K562 (cell line): ENCODE measurements at regions not wholly inside any gene's neighbourhood (a gene's known extent, or its start where the extent isn't known, plus 50 kb on each side); places are given as distances from the start of the nearest gene placed in this dataset.
A peak's percentile ranks its signal among the peaks of the same experiment; 100 is the strongest.

Experiments
- BRD9 ChIP-seq: fragments of 450-650 bp; IDR thresholded peaks from 2 replicates; pipeline ENCODE4 v1.6.1; 2018; ENCODE audit warnings: low read depth; ENCODE audit not compliant: partially characterized antibody
- CHD2 ChIP-seq: IDR thresholded peaks from 2 replicates; pipeline ENCODE4 v1.6.1; 2011; ENCODE audit warnings: low read depth, low read length
- DPF2 ChIP-seq: fragments of 450-650 bp; IDR thresholded peaks from 2 replicates; pipeline ENCODE4 v1.6.1; 2016
- EGR1 ChIP-seq: fragments of 450-650 bp; conservative IDR thresholded peaks from 2 replicates; pipeline ENCODE4 v1.6.1; 2017; ENCODE audit warnings: mild to moderate bottlenecking
- FIP1L1 ChIP-seq: fragments of 200-400 bp; formaldehyde crosslinking; IDR thresholded peaks from 2 replicates; pipeline ENCODE4 v1.6.1; 2018; ENCODE audit warnings: mild to moderate bottlenecking, low read depth, low read length; ENCODE audit not compliant: poor library complexity, severe bottlenecking
- GATA2 ChIP-seq: sonication (generic); formaldehyde crosslinking; IDR thresholded peaks from 2 replicates; pipeline ENCODE4 v1.4.0; 2020; ENCODE audit warnings: mild to moderate bottlenecking, missing genetic modification reagents
- GTF2A2 ChIP-seq: IDR thresholded peaks from 2 replicates; pipeline ENCODE4 v1.6.1; 2016; ENCODE audit warnings: mild to moderate bottlenecking, missing genetic modification characterization, missing compliant biosample characterization
- KAT8 ChIP-seq: fragments of 450-650 bp; IDR thresholded peaks from 2 replicates; pipeline ENCODE4 v1.6.1; 2016; ENCODE audit warnings: low read depth, mild to moderate bottlenecking
- KDM2B ChIP-seq: fragments of 250-450 bp; sonication (Bioruptor Pico); IDR thresholded peaks from 2 replicates; pipeline ENCODE4 v1.8.0; 2021; ENCODE audit warnings: mild to moderate bottlenecking, moderate library complexity
- KLF16 ChIP-seq: IDR thresholded peaks from 2 replicates; pipeline ENCODE4 v1.6.1; 2016; ENCODE audit warnings: antibody characterized with exemption
- MBD2 ChIP-seq: sonication (generic); IDR thresholded peaks from 2 replicates; pipeline ENCODE4 v1.6.1; 2016; ENCODE audit warnings: low read depth, borderline replicate concordance
- MYC ChIP-seq, 2 experiments: fragments of 250-450 bp in 1 of 2; sonication (Bioruptor Pico) in 1 of 2; IDR thresholded peaks; 2 replicates each; pipeline versions ENCODE4 v1.5.1 to v1.6.1; 2012 to 2021; ENCODE audit warnings: low read depth in 2 of 2, borderline replicate concordance in 1 of 2, improper control_type of control experiment in 1 of 2, low read length in 1 of 2, mild to moderate bottlenecking in 1 of 2, moderate library complexity in 1 of 2
- PHB ChIP-seq: fragments of 250-450 bp; sonication (Bioruptor Pico); IDR thresholded peaks from 2 replicates; pipeline ENCODE4 v1.5.0; 2021
- PHF8 ChIP-seq: fragments of 200-600 bp; sonication (generic); IDR thresholded peaks from 2 replicates; pipeline ENCODE4 v1.6.1; 2012; ENCODE audit warnings: mixed run types, mild to moderate bottlenecking, inconsistent platforms, low read length, moderate library complexity, borderline replicate concordance
- SUPT5H ChIP-seq: fragments of 450-650 bp; IDR thresholded peaks from 2 replicates; pipeline ENCODE4 v1.6.1; 2016
- ZFP1 ChIP-seq: fragments of 450-650 bp; formaldehyde crosslinking; IDR thresholded peaks from 2 replicates; pipeline ENCODE4 v1.4.0; 2020; ENCODE audit warnings: mild to moderate bottlenecking, mixed read lengths
- TF ChIP-seq, protein P1 (sequence below), 2 experiments: fragments of 450-650 bp; IDR thresholded peaks; 2 replicates each; pipeline ENCODE4 v1.6.1; 2016; ENCODE audit warnings: mild to moderate bottlenecking in 2 of 2, borderline replicate concordance in 1 of 2, low read depth in 1 of 2, moderate library complexity in 1 of 2
- TF ChIP-seq, protein P2 (sequence below): fragments of 450-650 bp; IDR thresholded peaks from 2 replicates; pipeline ENCODE4 v1.7.0; 2016; ENCODE audit warnings: borderline replicate concordance
- TF ChIP-seq, protein P3 (sequence below): sonication (generic); formaldehyde crosslinking; IDR thresholded peaks from 2 replicates; pipeline ENCODE4 v1.8.0; 2022; ENCODE audit warnings: mild to moderate bottlenecking, missing genetic modification reagents

DNA sequence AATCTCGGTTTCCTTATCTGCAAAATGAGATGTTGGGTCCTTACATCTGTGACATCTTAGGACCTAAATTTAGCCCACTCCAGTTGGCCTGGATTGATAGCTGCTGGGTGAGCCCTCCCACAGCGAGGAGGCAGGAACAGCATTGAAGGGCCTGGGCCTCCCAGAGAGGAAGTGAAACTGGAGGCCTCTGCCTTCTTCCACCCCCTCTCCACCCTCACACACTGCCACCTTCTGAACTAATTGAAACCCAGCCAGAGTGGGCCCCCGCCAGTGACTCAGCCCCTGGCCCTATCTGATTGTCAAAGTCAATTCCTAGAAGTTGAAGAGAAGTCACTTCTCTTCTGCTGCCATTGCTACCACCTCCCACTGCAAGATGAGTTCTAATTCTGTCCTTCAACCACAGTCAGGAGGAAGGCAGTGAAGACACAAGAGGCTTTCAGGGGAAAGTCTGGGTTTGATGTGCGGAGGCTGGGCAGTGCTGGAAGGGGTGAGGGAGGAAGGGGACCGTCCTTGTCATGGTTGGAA, 55.2 kb upstream of the NEK6 start (continued):
- TF ChIP-seq FIP1L1 (no peak), PHB (CRISPR knock-in tag) (no peak), DPF2 (peak; percentile 97), BRD9 (no peak), PHF8 (peak; percentile 14; the same call in 1 of the 2 replicates), KLF16 (peak; percentile 92), CHD2 (no peak), GATA2 (CRISPR knock-in tag) (peak; percentile 38; the same call in 1 of the 2 replicates), EGR1 (peak; percentile 99), MBD2 (peak; percentile 15; the same call in 1 of the 2 replicates), GTF2A2 (tag) (no peak), SUPT5H (no peak), KAT8 (no peak), MYC (IDR thresholded peaks at IDR 0.05; ENCODE audit: low read depth, low read length) (peak; percentile 75), MYC (CRISPR knock-in tag; IDR thresholded peaks at IDR 0.05; ENCODE audit: borderline replicate concordance, low read depth) (no peak), ZFP1 (CRISPR knock-in tag) (no peak), KDM2B (CRISPR knock-in tag) (no peak)
- TF ChIP-seq, protein P1, sequence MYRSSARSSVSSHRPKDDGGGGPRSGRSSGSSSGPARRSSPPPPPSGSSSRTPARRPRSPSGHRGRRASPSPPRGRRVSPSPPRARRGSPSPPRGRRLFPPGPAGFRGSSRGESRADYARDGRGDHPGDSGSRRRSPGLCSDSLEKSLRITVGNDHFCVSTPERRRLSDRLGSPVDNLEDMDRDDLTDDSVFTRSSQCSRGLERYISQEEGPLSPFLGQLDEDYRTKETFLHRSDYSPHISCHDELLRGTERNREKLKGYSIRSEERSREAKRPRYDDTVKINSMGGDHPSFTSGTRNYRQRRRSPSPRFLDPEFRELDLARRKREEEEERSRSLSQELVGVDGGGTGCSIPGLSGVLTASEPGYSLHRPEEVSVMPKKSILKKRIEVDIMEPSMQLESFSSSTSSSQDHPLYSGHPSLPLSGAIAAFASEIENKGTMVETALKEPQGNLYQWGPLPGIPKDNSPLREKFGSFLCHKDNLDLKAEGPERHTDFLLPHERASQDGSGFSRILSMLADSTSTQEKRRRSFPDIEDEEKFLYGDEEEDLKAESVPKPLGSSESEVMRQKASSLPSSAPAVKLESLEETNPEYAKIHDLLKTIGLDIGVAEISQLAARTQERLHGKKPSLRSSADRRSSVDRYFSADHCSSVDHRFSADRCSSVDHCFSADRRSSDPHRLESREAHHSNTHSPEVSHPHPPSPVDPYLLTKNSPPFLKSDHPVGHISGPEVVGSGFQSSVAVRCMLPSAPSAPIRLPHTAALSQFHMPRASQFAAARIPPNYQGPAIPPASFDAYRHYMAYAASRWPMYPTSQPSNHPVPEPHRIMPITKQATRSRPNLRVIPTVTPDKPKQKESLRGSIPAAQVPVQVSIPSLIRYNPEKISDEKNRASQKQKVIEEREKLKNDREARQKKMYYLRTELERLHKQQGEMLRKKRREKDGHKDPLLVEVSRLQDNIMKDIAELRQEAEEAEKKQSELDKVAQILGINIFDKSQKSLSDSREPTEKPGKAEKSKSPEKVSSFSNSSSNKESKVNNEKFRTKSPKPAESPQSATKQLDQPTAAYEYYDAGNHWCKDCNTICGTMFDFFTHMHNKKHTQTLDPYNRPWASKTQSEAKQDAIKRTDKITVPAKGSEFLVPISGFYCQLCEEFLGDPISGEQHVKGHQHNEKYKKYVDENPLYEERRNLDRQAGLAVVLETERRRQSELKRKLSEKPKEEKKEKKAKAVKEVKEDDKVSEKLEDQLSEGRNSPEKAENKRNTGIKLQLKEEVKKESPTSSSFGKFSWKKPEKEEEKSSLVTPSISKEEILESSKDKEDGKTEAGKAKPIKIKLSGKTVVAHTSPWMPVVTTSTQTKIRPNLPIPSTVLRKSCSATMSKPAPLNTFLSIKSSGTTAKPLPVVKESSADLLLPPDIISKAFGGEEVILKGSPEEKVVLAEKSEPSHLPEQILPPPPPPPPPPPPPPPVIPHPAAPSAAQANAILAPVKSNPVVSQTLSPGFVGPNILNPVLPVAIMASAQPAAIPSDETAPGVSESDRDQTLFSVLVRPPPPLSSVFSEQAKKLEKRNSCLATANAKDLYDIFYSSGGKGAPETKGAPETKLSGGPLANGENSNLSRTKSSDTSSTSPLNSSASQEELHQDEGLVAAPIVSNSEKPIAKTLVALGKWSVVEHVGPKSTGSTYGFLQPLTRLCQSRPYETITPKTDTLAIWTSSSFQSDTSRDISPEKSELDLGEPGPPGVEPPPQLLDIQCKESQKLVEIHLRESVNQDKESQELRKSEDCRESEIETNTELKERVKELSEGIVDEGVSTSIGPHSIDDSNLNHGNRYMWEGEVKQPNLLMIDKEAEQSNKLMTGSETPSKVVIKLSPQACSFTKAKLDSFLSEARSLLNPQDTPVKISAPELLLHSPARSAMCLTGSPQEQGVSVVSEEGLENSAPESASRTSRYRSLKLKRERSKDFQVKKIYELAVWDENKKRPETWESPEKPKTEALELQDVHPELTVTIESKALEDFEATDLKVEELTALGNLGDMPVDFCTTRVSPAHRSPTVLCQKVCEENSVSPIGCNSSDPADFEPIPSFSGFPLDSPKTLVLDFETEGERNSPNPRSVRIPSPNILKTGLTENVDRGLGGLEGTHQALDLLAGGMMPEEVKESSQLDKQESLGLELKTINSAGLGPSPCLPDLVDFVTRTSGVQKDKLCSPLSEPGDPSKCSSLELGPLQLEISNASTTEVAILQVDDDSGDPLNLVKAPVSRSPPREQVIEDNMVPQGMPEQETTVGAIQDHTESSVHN (IDR thresholded peaks at IDR 0.05; ENCODE audit: borderline replicate concordance in 1 of 2, low read depth in 1 of 2), result peak in 1 of 2 experiments; percentile 75; a peak in 2 of 4 replicates
- TF ChIP-seq, protein P2, sequence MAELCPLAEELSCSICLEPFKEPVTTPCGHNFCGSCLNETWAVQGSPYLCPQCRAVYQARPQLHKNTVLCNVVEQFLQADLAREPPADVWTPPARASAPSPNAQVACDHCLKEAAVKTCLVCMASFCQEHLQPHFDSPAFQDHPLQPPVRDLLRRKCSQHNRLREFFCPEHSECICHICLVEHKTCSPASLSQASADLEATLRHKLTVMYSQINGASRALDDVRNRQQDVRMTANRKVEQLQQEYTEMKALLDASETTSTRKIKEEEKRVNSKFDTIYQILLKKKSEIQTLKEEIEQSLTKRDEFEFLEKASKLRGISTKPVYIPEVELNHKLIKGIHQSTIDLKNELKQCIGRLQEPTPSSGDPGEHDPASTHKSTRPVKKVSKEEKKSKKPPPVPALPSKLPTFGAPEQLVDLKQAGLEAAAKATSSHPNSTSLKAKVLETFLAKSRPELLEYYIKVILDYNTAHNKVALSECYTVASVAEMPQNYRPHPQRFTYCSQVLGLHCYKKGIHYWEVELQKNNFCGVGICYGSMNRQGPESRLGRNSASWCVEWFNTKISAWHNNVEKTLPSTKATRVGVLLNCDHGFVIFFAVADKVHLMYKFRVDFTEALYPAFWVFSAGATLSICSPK, result no peak
- TF ChIP-seq, protein P3, sequence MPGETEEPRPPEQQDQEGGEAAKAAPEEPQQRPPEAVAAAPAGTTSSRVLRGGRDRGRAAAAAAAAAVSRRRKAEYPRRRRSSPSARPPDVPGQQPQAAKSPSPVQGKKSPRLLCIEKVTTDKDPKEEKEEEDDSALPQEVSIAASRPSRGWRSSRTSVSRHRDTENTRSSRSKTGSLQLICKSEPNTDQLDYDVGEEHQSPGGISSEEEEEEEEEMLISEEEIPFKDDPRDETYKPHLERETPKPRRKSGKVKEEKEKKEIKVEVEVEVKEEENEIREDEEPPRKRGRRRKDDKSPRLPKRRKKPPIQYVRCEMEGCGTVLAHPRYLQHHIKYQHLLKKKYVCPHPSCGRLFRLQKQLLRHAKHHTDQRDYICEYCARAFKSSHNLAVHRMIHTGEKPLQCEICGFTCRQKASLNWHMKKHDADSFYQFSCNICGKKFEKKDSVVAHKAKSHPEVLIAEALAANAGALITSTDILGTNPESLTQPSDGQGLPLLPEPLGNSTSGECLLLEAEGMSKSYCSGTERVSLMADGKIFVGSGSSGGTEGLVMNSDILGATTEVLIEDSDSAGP (CRISPR knock-in tag), result no peak
